DND-41 (cell line): ENCODE measurements at regions not wholly inside any gene's neighbourhood (a gene's known extent, or its start where the extent isn't known, plus 50 kb on each side); places are given as distances from the start of the nearest gene placed in this dataset.

Experiments
- ATAC-seq: fragments of 200-7000 bp; cut with Tn5 transposase; 3 replicates; pipeline ENCODE4 v1.9.1; 2021; ENCODE audit warnings: low read depth; ENCODE audit not compliant: insufficient read depth
- DNase-seq: peaks from one replicate; pipeline ENCODE4 v3.0.0-alpha.2; 2020
- H2AFZ ChIP-seq: 2 replicates; pipeline ENCODE4 v1.6.0; 2012; ENCODE audit warnings: low read depth, low read length
- H3K27ac ChIP-seq: 2 replicates; pipeline ENCODE4 v1.5.1; 2012; ENCODE audit warnings: low read length, inconsistent platforms
- H3K27me3 ChIP-seq: fragments of 200-600 bp; sonication (generic); 2 replicates; pipeline ENCODE4 v1.6.0; 2012; ENCODE audit warnings: low read length, mild to moderate bottlenecking, inconsistent platforms; ENCODE audit not compliant: insufficient read depth, poor library complexity
- H3K36me3 ChIP-seq: 2 replicates; pipeline ENCODE4 v1.5.1; 2012; ENCODE audit warnings: low read length, inconsistent platforms; ENCODE audit not compliant: insufficient read depth
- H3K4me1 ChIP-seq: 2 replicates; pipeline ENCODE4 v1.5.1; 2012; ENCODE audit warnings: mild to moderate bottlenecking, low read length; ENCODE audit not compliant: insufficient read depth
- H3K4me2 ChIP-seq: 2 replicates; pipeline ENCODE4 v1.6.0; 2012; ENCODE audit warnings: mild to moderate bottlenecking, moderate library complexity, low read length, inconsistent platforms; ENCODE audit not compliant: insufficient read depth
- H3K4me3 ChIP-seq, 2 experiments: fragments of 200-600 bp in 1 of 2; shearing (Covaris generic) in 1 of 2; 2 replicates each; pipeline ENCODE4 v1.5.1; 2012 to 2016; ENCODE audit warnings: inconsistent platforms in 2 of 2, low read length in 2 of 2, mild to moderate bottlenecking in 2 of 2, low read depth in 1 of 2, moderate library complexity in 1 of 2
- H3K79me2 ChIP-seq: 2 replicates; pipeline ENCODE4 v1.6.0; 2012; ENCODE audit warnings: low read length, inconsistent platforms; ENCODE audit not compliant: insufficient read depth
- H3K9ac ChIP-seq: 2 replicates; pipeline ENCODE4 v1.6.0; 2012; ENCODE audit warnings: low read depth, mild to moderate bottlenecking, inconsistent platforms, low read length, moderate library complexity
- H3K9me3 ChIP-seq: 2 replicates; pipeline ENCODE4 v1.5.1; 2012; ENCODE audit warnings: low read length, moderate library complexity, mild to moderate bottlenecking, inconsistent platforms; ENCODE audit not compliant: insufficient read depth, severe bottlenecking
- H4K20me1 ChIP-seq: 2 replicates; pipeline ENCODE4 v1.6.0; 2012; ENCODE audit warnings: low read length; ENCODE audit not compliant: insufficient read depth
- CTCF ChIP-seq: IDR thresholded peaks from 2 replicates; pipeline ENCODE4 v1.5.1; 2012; ENCODE audit warnings: borderline replicate concordance, low read length, moderate library complexity, mild to moderate bottlenecking; ENCODE audit not compliant: poor library complexity, severe bottlenecking; ENCODE audit errors: extremely low read depth
- EZH2 ChIP-seq: IDR thresholded peaks from 3 replicates; pipeline ENCODE4 v1.6.1; 2012; ENCODE audit warnings: borderline replicate concordance, low read depth, mild to moderate bottlenecking, moderate library complexity, low read length, inconsistent platforms; ENCODE audit not compliant: severe bottlenecking

DNA sequence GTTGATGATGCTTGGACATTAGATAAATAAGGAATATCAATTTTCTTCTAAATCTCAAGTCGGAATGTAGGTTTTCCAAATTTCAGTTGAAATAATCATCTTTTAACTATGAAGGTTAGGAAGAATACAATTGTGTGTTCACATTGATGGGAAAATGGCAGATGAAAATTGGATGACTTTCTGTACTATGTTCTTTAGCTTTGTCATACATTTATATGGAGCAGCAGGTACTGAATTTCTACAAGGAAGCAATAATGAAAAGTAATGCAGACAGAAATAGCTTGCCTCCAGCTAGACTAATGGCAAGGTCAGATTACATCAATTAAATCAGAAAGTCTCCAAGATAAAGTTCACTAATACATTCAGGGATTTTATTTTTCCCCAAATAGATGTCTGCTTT, 1423.7 kb upstream of the PCDH20 start:
- Histone ChIP-seq H3K27me3 (no peaks in the 10 kb centered on the region), H3K4me2 (no peak overlapping the region), H3K9ac (no peak overlapping the region), H3K4me1 (no peaks in the 10 kb centered on the region), H3K9me3 (no peaks in the 10 kb centered on the region), H2AFZ (no peak overlapping the region), H3K27ac (no peak overlapping the region), H3K4me3 (no peak overlapping the region), H4K20me1 (no peaks in the 10 kb centered on the region), H3K79me2 (no peaks in the 10 kb centered on the region), H3K36me3 (no peaks in the 10 kb centered on the region)
- TF ChIP-seq EZH2 = no peak
- no peak for TF ChIP-seq CTCF
- DNase-seq = no peak
- no peak for ATAC-seq

DNA sequence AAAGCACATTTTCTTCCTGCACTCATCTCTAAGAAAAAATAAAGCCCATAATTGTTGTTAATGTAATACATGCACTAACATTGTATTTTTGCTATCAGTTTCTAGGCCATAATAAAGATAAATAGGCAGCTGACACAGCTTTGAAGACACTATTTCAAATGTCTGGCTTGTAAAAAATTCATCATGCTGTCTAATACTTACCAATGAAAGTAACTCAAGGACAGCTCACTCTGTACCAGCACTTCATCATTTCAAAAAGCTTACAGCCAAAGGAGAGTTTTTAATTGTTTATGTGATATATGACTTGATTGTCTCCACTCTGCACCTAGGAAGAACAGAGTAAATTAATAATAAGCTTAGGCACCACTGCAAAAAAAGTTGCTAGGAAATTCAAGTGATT, 1423.3 kb upstream of the PCDH20 start:
- H4K20me1 ChIP-seq = no peaks in the 10 kb centered on the region
- H3K4me3 ChIP-seq = no peak overlapping the region
- no peaks in the 10 kb centered on the region for H3K79me2 ChIP-seq
- TF ChIP-seq EZH2 = no peak
- TF ChIP-seq CTCF = no peak
- H3K27me3 ChIP-seq = no peaks in the 10 kb centered on the region
- no peaks in the 10 kb centered on the region for H3K4me1 ChIP-seq
- H3K9ac ChIP-seq = no peak overlapping the region
- no peaks in the 10 kb centered on the region for H3K36me3 ChIP-seq
- no peak overlapping the region for H3K4me2 ChIP-seq
- DNase-seq (no peak), ATAC-seq (no peak)
- no peaks in the 10 kb centered on the region for H3K9me3 ChIP-seq
- H3K27ac ChIP-seq = no peak overlapping the region
- no peak overlapping the region for H2AFZ ChIP-seq

DNA sequence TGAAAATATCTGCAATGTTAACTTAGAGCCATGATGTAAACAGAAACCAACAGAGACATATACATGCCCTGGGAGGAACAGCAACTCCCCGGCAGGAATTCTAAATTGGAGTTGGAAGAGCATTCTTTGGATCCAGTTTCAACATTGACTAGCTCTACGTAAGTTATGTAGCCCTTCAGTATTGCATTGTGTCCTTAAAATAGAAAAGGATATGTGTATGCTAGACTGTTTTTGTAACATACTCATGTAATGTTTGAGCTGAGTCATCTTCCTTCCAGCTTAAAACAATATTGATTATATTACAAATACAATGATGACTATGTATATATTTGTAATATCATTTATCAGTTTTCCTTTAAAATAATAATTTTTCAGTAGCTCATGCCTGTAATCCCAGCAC, 1422.2 kb upstream of the PCDH20 start:
- Histone ChIP-seq H3K79me2 (no peaks in the 10 kb centered on the region), H3K4me1 (no peaks in the 10 kb centered on the region), H3K4me3 (no peak overlapping the region), H3K9me3 (no peaks in the 10 kb centered on the region), H3K36me3 (no peaks in the 10 kb centered on the region), H3K4me2 (no peak overlapping the region), H4K20me1 (no peaks in the 10 kb centered on the region), H2AFZ (no peak overlapping the region), H3K9ac (no peak overlapping the region), H3K27me3 (no peaks in the 10 kb centered on the region), H3K27ac (no peak overlapping the region)
- DNase-seq (no peak), ATAC-seq (no peak)
- TF ChIP-seq EZH2 (no peak), CTCF (no peak)

GRCh38 chr13:62829486-62829885, 1413.8 kb upstream of the PCDH20 start:
- Histone ChIP-seq H3K4me2 (no peak overlapping the region), H3K4me3 (no peak overlapping the region), H2AFZ (no peak overlapping the region), H3K4me1 (no peaks in the 10 kb centered on the region), H4K20me1 (no peaks in the 10 kb centered on the region), H3K9ac (no peak overlapping the region), H3K27ac (no peak overlapping the region), H3K79me2 (no peaks in the 10 kb centered on the region), H3K9me3 (no peaks in the 10 kb centered on the region), H3K36me3 (no peaks in the 10 kb centered on the region), H3K27me3 (no peaks in the 10 kb centered on the region)
- ATAC-seq (no peak), DNase-seq (no peak)
- TF ChIP-seq CTCF (no peak), EZH2 (no peak)
